A549 (cell line): ENCODE measurements at regions not wholly inside any gene's neighbourhood (a gene's known extent, or its start where the extent isn't known, plus 50 kb on each side); places are given as distances from the start of the nearest gene placed in this dataset.

ENCODE experiments used
- CBX8 ChIP-seq: fragments of 200-600 bp; sonication (generic); IDR thresholded peaks from 2 replicates; pipeline ENCODE4 v1.6.1; 2016
- TF ChIP-seq, protein P1 (sequence below): fragments of >200 bp; sonication (Bioruptor Twin); formaldehyde crosslinking; IDR thresholded peaks from 3 replicates; pipeline ENCODE4 v1.5.1; 2016

DNA sequence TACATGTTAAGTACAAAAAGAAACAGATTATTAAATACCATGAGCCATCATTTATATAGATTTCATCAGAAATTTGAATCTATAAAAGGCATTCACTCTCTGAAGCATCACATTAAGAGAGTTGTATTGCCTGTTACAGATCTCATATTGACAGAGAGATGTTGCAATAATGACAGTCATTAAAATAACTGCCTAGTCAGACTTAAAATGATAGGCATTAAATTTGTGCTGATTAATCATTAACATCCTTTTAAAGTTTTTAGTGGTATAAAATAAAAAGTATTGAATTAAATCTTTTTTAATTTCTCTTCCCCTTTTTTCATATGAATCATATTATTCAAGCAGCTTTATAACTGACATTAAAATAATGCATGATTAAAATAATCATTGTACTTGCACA lies 404.9 kb upstream of the FAM174A start:
- TF ChIP-seq, protein P1, sequence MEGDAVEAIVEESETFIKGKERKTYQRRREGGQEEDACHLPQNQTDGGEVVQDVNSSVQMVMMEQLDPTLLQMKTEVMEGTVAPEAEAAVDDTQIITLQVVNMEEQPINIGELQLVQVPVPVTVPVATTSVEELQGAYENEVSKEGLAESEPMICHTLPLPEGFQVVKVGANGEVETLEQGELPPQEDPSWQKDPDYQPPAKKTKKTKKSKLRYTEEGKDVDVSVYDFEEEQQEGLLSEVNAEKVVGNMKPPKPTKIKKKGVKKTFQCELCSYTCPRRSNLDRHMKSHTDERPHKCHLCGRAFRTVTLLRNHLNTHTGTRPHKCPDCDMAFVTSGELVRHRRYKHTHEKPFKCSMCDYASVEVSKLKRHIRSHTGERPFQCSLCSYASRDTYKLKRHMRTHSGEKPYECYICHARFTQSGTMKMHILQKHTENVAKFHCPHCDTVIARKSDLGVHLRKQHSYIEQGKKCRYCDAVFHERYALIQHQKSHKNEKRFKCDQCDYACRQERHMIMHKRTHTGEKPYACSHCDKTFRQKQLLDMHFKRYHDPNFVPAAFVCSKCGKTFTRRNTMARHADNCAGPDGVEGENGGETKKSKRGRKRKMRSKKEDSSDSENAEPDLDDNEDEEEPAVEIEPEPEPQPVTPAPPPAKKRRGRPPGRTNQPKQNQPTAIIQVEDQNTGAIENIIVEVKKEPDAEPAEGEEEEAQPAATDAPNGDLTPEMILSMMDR, result no peak
- TF ChIP-seq CBX8, result no peak
